Thyroid gland (tissue), 4 donors: ENCODE measurements at regions not wholly inside any gene's neighbourhood (a gene's known extent, or its start where the extent isn't known, plus 50 kb on each side); places are given as distances from the start of the nearest gene placed in this dataset.

Source experiments
- DNase-seq, 2 donors: peaks; one replicate each; pipeline ENCODE4 v3.0.0-alpha.2; 2019
- H3K27ac ChIP-seq, 3 donors: fragments of 200-600 bp; sonication (generic); 1 replicate in 2 of 3; 2 replicates in 1 of 3; pipeline ENCODE4 v1.5.1; 2016 to 2019; ENCODE audit warnings: mild to moderate bottlenecking in 1 of 3, moderate library complexity in 1 of 3
- H3K27me3 ChIP-seq: fragments of 200-600 bp; sonication (generic); one replicate; pipeline ENCODE4 v1.5.1; 2019
- H3K36me3 ChIP-seq, 2 donors: fragments of 200-600 bp; sonication (generic); one replicate each; pipeline ENCODE4 v1.5.1; 2016 to 2019
- H3K4me1 ChIP-seq, 2 donors: fragments of 200-600 bp; sonication (generic); one replicate each; pipeline ENCODE4 v1.5.1; 2017 to 2019
- H3K4me3 ChIP-seq, 3 donors: fragments of 200-600 bp; sonication (generic); replicated peaks in 1 of 3; 1 replicate in 2 of 3; 2 replicates in 1 of 3; pipeline ENCODE4 v1.5.1; 2016; ENCODE audit warnings: mild to moderate bottlenecking in 1 of 3
- H3K9me3 ChIP-seq: fragments of 200-600 bp; sonication (generic); one replicate; pipeline ENCODE4 v1.5.1; 2017
- CTCF ChIP-seq, 6 experiments: fragments of 200-600 bp in 3 of 6; fragments of 450-650 bp in 3 of 6; sonication (generic) in 3 of 6; IDR thresholded peaks; one replicate each; pipeline ENCODE4 v1.5.1; 2016 to 2019; ENCODE audit warnings: antibody characterized with exemption in 6 of 6, mild to moderate bottlenecking in 2 of 6, inconsistent platforms in 1 of 6, moderate library complexity in 1 of 6
- POLR2A ChIP-seq, 2 donors: fragments of 450-650 bp; IDR thresholded peaks; one replicate each; pipeline ENCODE4 v1.6.1; 2017; ENCODE audit warnings: antibody characterized with exemption in 2 of 2, mild to moderate bottlenecking in 2 of 2, moderate library complexity in 1 of 2
- WGBS, 2 donors: methylation state at CpG; one replicate each; pipeline ENCODE4 v1.1.5; 2017; 5-methylcytosine and 5-hydroxymethylcytosine counted together
- intact Hi-C: fragments of 100-400 bp; cut with DNase I; formaldehyde crosslinking; loops from one replicate; pipeline ENCODE4 v1.15.1; 2023

GRCh38 chr9:119020284-119020683 lies 349.0 kb downstream of the BRINP1 start:
- Histone ChIP-seq H3K27ac (peak overlapping the region; percentile 53 to 71 (median 68)), H3K4me1 (peaks cover 17 to 19% of the 10 kb centered on the region in 2 donors), H3K27me3 (no peaks in the 10 kb centered on the region), H3K4me3 (no peak overlapping the region), H3K9me3 (no peaks in the 10 kb centered on the region), H3K36me3 (no peaks in the 10 kb centered on the region)
- intact Hi-C loops = no loop called here
- TF ChIP-seq CTCF (IDR thresholded peaks at IDR 0.05) = no peak
- TF ChIP-seq POLR2A (IDR thresholded peaks at IDR 0.05) = no peak
- peak in 1 of 2 donors; percentile 9 for DNase-seq
- WGBS, 2 donors = 61 to 72% methylated on average over 9 of the region's 9 CpGs

GRCh38 chr9:119020730-119021333 lies 348.4 kb downstream of the BRINP1 start:
- 45 to 50% methylated on average over 4 of the region's 4 CpGs for WGBS, 2 donors
- TF ChIP-seq CTCF (IDR thresholded peaks at IDR 0.05) (peak in 4 of 6 experiments; percentile 31 to 52 (median 39)), POLR2A (IDR thresholded peaks at IDR 0.05) (no peak)
- Histone ChIP-seq H3K27me3 (no peaks in the 10 kb centered on the region), H3K9me3 (no peaks in the 10 kb centered on the region), H3K4me3 (no peak overlapping the region), H3K36me3 (no peaks in the 10 kb centered on the region), H3K4me1 (peaks cover 18 to 22% of the 10 kb centered on the region in 2 donors), H3K27ac (peak overlapping the region; percentile 53 to 71 (median 68))
- intact Hi-C loops = no loop called here
- DNase-seq = peak; percentile 60 to 70

- peak; percentile 41 to 66 for DNase-seq
These were observed 343.1 kb downstream of the BRINP1 start for GRCh38 chr9:119026120-119026519.

GRCh38 chr9:119027901-119028699 lies 341.1 kb downstream of the BRINP1 start:
- peaks cover 26 to 27% of the 10 kb centered on the region in 2 donors for H3K4me1 ChIP-seq
- no peak for DNase-seq
- TF ChIP-seq CTCF (IDR thresholded peaks at IDR 0.05) (peak in 2 of 6 experiments; percentile 9 to 11), POLR2A (IDR thresholded peaks at IDR 0.05) (no peak)
- intact Hi-C loops = no loop called here
- WGBS, 2 donors = 77 to 82% methylated on average over 7 of the region's 7 CpGs
- H3K9me3 ChIP-seq = no peaks in the 10 kb centered on the region
- H3K36me3 ChIP-seq = no peaks in the 10 kb centered on the region
- H3K4me3 ChIP-seq = no peak overlapping the region
- H3K27me3 ChIP-seq = no peaks in the 10 kb centered on the region
- peak overlapping the region; percentile 88 to 95 (median 89) for H3K27ac ChIP-seq

More at GRCh38 chr9:119026120-119026519, 343.1 kb downstream of the BRINP1 start:
- TF ChIP-seq POLR2A (IDR thresholded peaks at IDR 0.05) (no peak), CTCF (IDR thresholded peaks at IDR 0.05) (no peak)
- Histone ChIP-seq H3K27ac (peak overlapping the region; percentile 89 to 95 (median 90)), H3K4me1 (peaks cover 29 to 35% of the 10 kb centered on the region in 2 donors), H3K9me3 (no peaks in the 10 kb centered on the region), H3K4me3 (no peak overlapping the region), H3K36me3 (no peaks in the 10 kb centered on the region), H3K27me3 (no peaks in the 10 kb centered on the region)
- intact Hi-C loops = no loop called here
- 33 to 39% methylated on average over 4 of the region's 4 CpGs for WGBS, 2 donors

GRCh38 chr9:119029886-119030285 lies 339.3 kb downstream of the BRINP1 start:
- Histone ChIP-seq H3K4me1 (peaks cover 22 to 27% of the 10 kb centered on the region in 2 donors), H3K27me3 (no peaks in the 10 kb centered on the region), H3K4me3 (no peak overlapping the region), H3K9me3 (no peaks in the 10 kb centered on the region), H3K27ac (no peak overlapping the region), H3K36me3 (no peaks in the 10 kb centered on the region)
- DNase-seq = no peak
- no peak for TF ChIP-seq POLR2A (IDR thresholded peaks at IDR 0.05)
- TF ChIP-seq CTCF (IDR thresholded peaks at IDR 0.05) = no peak
- intact Hi-C loops = no loop called here
- 91 to 95% methylated on average over 5 of the region's 5 CpGs for WGBS, 2 donors
